ENCODE measurements at regions not wholly inside any gene's neighbourhood (a gene's known extent, or its start where the extent isn't known, plus 50 kb on each side); places are given as distances from the start of the nearest gene placed in this dataset.
"Not testable (repeated sequence)": the region's sequence is repeated elsewhere in the genome, so short reads cannot be mapped to it uniquely, and the experiment has no call there.

GRCh38 chr12:13570005-13570694 is 373.6 kb downstream of the EMP1 start:
- no peak for DNase-seq (ENCODE audit: low read depth in 2 of 3, low spot score in 2 of 3)

- no peak for DNase-seq (ENCODE audit: low read depth in 2 of 3, low spot score in 2 of 3)
Observed at GRCh38 chr12:13566292-13566691, 369.8 kb downstream of the EMP1 start.

GRCh38 chr12:13564266-13564810 is 367.8 kb downstream of the EMP1 start:
- DNase-seq (ENCODE audit: low read depth in 2 of 3, low spot score in 2 of 3): no peak

GRCh38 chr12:13563743-13564125 is 367.2 kb downstream of the EMP1 start:
- DNase-seq (ENCODE audit: low read depth in 2 of 3, low spot score in 2 of 3): no peak

GRCh38 chr12:13562915-13563742 is 366.6 kb downstream of the EMP1 start:
- no peak for DNase-seq (ENCODE audit: low read depth in 2 of 3, low spot score in 2 of 3)

GRCh38 chr12:13561923-13562322 is 365.4 kb downstream of the EMP1 start:
- no peak for DNase-seq (ENCODE audit: low read depth in 2 of 3, low spot score in 2 of 3)

GRCh38 chr12:13559318-13559978 is 362.9 kb downstream of the EMP1 start:
- DNase-seq (ENCODE audit: low read depth in 2 of 3, low spot score in 2 of 3): no peak

GRCh38 chr12:13552830-13553229 is 356.3 kb downstream of the EMP1 start:
- DNase-seq (ENCODE audit: low read depth in 2 of 3, low spot score in 2 of 3): no peak

- DNase-seq (ENCODE audit: low read depth in 2 of 3, low spot score in 2 of 3): no peak
Observed at GRCh38 chr12:13547283-13547682, 350.8 kb downstream of the EMP1 start.

- DNase-seq (ENCODE audit: low read depth in 2 of 3, low spot score in 2 of 3): no peak
Observed at GRCh38 chr12:13546231-13546630, 349.7 kb downstream of the EMP1 start.

GRCh38 chr12:13539051-13539450 is 342.5 kb downstream of the EMP1 start:
- DNase-seq (ENCODE audit: low read depth in 2 of 3, low spot score in 2 of 3): no peak

- no peak for DNase-seq (ENCODE audit: low read depth in 2 of 3, low spot score in 2 of 3)
Observed at GRCh38 chr12:13538136-13538535, 341.6 kb downstream of the EMP1 start.

- DNase-seq (ENCODE audit: low read depth in 2 of 3, low spot score in 2 of 3): no peak
Observed at GRCh38 chr12:13537623-13538022, 341.1 kb downstream of the EMP1 start.

- DNase-seq (ENCODE audit: low read depth in 2 of 3, low spot score in 2 of 3): no peak
Observed at GRCh38 chr12:13536219-13536910, 339.8 kb downstream of the EMP1 start.

- DNase-seq (ENCODE audit: low read depth in 2 of 3, low spot score in 2 of 3): peak; percentile 4 to 39 (median 12)
Observed at GRCh38 chr12:13534645-13535398, 338.3 kb downstream of the EMP1 start.

GRCh38 chr12:13534242-13534641 is 337.7 kb downstream of the EMP1 start:
- DNase-seq (ENCODE audit: low read depth in 2 of 3, low spot score in 2 of 3): no peak

GRCh38 chr12:13530966-13531365 is 334.4 kb downstream of the EMP1 start:
- no peak for DNase-seq (ENCODE audit: low read depth in 2 of 3, low spot score in 2 of 3)

- not testable (repeated sequence) for DNase-seq (ENCODE audit: low read depth in 2 of 3, low spot score in 2 of 3)
Observed at GRCh38 chr12:13526185-13526921, 329.8 kb downstream of the EMP1 start.

- DNase-seq (ENCODE audit: low read depth in 2 of 3, low spot score in 2 of 3): no peak
Observed at GRCh38 chr12:13523536-13524307, 327.2 kb downstream of the EMP1 start.
